ENCODE measurements at regions not wholly inside any gene's neighbourhood (a gene's known extent, or its start where the extent isn't known, plus 50 kb on each side); places are given as distances from the start of the nearest gene placed in this dataset.

GRCh38 chr7:85802211-85802610 is 615.4 kb upstream of the SEMA3D start:
- TF ChIP-seq YY1 (IDR thresholded peaks at IDR 0.05; ENCODE audit: insufficient read depth, insufficient read length), result no peak
- TF ChIP-seq SUZ12 (IDR thresholded peaks at IDR 0.05; ENCODE audit: extremely low read depth, insufficient read depth, insufficient read length), result no peak
- TF ChIP-seq ZNF274 (IDR thresholded peaks at IDR 0.05; ENCODE audit: low read depth, low read length), result no peak
